SK-N-SH treated with all-trans-retinoic acid at 6 μM for 48 hours (cell line): ENCODE measurements at regions not wholly inside any gene's neighbourhood (a gene's known extent, or its start where the extent isn't known, plus 50 kb on each side); places are given as distances from the start of the nearest gene placed in this dataset.

Source experiments
- ATAC-seq: fragments of 200-7000 bp; cut with Tn5 transposase; 3 replicates; pipeline ENCODE4 v1.9.1; 2020; ENCODE audit warnings: mild to moderate bottlenecking, moderate library complexity
- ARNTL ChIP-seq: fragments of 450-650 bp; formaldehyde crosslinking; IDR thresholded peaks from 2 replicates; pipeline ENCODE4 v1.5.0; 2020; ENCODE audit warnings: low read depth, mild to moderate bottlenecking, moderate library complexity, borderline replicate concordance
- BACH2 ChIP-seq: fragments of 250-450 bp; sonication (Bioruptor Pico); IDR thresholded peaks from 2 replicates; pipeline ENCODE4 v1.9.0; 2021; ENCODE audit warnings: mild to moderate bottlenecking, borderline replicate concordance
- ESRRG ChIP-seq: fragments of 250-450 bp; sonication (Bioruptor Pico); IDR thresholded peaks from 2 replicates; pipeline ENCODE4 v1.6.1; 2021; ENCODE audit warnings: mild to moderate bottlenecking
- GLIS3 ChIP-seq: fragments of 250-450 bp; sonication (Bioruptor Pico); IDR thresholded peaks from 2 replicates; pipeline ENCODE4 v1.5.0; 2020; ENCODE audit warnings: mild to moderate bottlenecking, moderate library complexity
- ISL1 ChIP-seq: fragments of 250-450 bp; sonication (Bioruptor Pico); IDR thresholded peaks from 2 replicates; pipeline ENCODE4 v2.1.2; 2022; ENCODE audit warnings: mild to moderate bottlenecking, moderate library complexity
- PATZ1 ChIP-seq: fragments of 250-450 bp; sonication (Bioruptor Pico); IDR thresholded peaks from 2 replicates; pipeline ENCODE4 v1.8.0; 2020; ENCODE audit warnings: mild to moderate bottlenecking, moderate library complexity, borderline replicate concordance
- RARB ChIP-seq: fragments of 250-450 bp; sonication (Bioruptor Pico); IDR thresholded peaks from 2 replicates; pipeline ENCODE4 v1.8.0; 2021; ENCODE audit warnings: mild to moderate bottlenecking, moderate library complexity
- SNAI2 ChIP-seq: fragments of 250-450 bp; sonication (Bioruptor Pico); IDR thresholded peaks from 2 replicates; pipeline ENCODE4 v1.5.0; 2020; ENCODE audit warnings: mild to moderate bottlenecking, moderate library complexity
- ZC3H10 ChIP-seq: fragments of 250-450 bp; sonication (Bioruptor Pico); IDR thresholded peaks from 2 replicates; pipeline ENCODE4 v1.5.1; 2021; ENCODE audit warnings: mild to moderate bottlenecking, moderate library complexity
- ZFP3 ChIP-seq: fragments of 250-450 bp; sonication (Bioruptor Pico); IDR thresholded peaks from 2 replicates; pipeline ENCODE4 v1.5.0; 2020; ENCODE audit warnings: mild to moderate bottlenecking, moderate library complexity
- ZFP30 ChIP-seq: fragments of 450-650 bp; formaldehyde crosslinking; IDR thresholded peaks from 2 replicates; pipeline ENCODE4 v1.5.0; 2022; ENCODE audit warnings: mild to moderate bottlenecking, moderate library complexity
- ZNF70 ChIP-seq: fragments of 450-650 bp; formaldehyde crosslinking; IDR thresholded peaks from 2 replicates; pipeline ENCODE4 v1.5.0; 2020; ENCODE audit warnings: mild to moderate bottlenecking, moderate library complexity
- ZNF8 ChIP-seq: fragments of 450-650 bp; formaldehyde crosslinking; IDR thresholded peaks from 2 replicates; pipeline ENCODE4 v1.5.0; 2020; ENCODE audit warnings: mild to moderate bottlenecking, moderate library complexity
- TF ChIP-seq, protein P1 (sequence below): fragments of 250-450 bp; sonication (Bioruptor Pico); IDR thresholded peaks from 2 replicates; pipeline ENCODE4 v1.8.0; 2021; ENCODE audit warnings: low read depth, mild to moderate bottlenecking, moderate library complexity, borderline replicate concordance
- TF ChIP-seq, protein P2 (sequence below): fragments of 250-450 bp; sonication (Bioruptor Pico); IDR thresholded peaks from 2 replicates; pipeline ENCODE4 v1.5.0; 2020; ENCODE audit warnings: mild to moderate bottlenecking, moderate library complexity
- TF ChIP-seq, protein P3 (sequence below): fragments of 250-450 bp; sonication (Bioruptor Pico); IDR thresholded peaks from 2 replicates; pipeline ENCODE4 v1.5.1; 2021; ENCODE audit warnings: mild to moderate bottlenecking, moderate library complexity

DNA sequence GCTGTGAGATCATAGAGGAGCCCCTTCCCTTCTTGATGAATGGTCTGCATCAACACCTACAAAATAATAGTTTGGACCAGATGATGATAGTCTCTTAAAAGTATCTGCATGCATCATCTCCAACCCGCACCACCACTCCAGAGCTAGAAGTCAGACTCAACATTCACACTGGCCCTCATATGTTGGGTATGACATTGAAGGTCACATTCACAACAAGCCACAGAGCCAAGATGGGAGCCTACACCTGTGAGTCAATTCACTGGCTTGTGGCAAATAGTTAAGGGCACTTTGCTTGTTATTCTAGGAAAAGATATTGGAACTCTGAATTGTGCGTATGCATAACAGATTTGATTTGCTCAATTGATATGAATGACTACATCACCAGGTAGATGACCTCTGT is 1197.9 kb downstream of the VRK1 start:
- ATAC-seq = no peak
- TF ChIP-seq ESRRG (CRISPR knock-in tag) = no peak
- TF ChIP-seq, protein P1, sequence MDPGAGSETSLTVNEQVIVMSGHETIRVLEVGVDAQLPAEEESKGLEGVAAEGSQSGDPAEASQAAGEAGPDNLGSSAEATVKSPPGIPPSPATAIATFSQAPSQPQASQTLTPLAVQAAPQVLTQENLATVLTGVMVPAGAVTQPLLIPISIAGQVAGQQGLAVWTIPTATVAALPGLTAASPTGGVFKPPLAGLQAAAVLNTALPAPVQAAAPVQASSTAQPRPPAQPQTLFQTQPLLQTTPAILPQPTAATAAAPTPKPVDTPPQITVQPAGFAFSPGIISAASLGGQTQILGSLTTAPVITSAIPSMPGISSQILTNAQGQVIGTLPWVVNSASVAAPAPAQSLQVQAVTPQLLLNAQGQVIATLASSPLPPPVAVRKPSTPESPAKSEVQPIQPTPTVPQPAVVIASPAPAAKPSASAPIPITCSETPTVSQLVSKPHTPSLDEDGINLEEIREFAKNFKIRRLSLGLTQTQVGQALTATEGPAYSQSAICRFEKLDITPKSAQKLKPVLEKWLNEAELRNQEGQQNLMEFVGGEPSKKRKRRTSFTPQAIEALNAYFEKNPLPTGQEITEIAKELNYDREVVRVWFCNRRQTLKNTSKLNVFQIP = no peak
- TF ChIP-seq, protein P2, sequence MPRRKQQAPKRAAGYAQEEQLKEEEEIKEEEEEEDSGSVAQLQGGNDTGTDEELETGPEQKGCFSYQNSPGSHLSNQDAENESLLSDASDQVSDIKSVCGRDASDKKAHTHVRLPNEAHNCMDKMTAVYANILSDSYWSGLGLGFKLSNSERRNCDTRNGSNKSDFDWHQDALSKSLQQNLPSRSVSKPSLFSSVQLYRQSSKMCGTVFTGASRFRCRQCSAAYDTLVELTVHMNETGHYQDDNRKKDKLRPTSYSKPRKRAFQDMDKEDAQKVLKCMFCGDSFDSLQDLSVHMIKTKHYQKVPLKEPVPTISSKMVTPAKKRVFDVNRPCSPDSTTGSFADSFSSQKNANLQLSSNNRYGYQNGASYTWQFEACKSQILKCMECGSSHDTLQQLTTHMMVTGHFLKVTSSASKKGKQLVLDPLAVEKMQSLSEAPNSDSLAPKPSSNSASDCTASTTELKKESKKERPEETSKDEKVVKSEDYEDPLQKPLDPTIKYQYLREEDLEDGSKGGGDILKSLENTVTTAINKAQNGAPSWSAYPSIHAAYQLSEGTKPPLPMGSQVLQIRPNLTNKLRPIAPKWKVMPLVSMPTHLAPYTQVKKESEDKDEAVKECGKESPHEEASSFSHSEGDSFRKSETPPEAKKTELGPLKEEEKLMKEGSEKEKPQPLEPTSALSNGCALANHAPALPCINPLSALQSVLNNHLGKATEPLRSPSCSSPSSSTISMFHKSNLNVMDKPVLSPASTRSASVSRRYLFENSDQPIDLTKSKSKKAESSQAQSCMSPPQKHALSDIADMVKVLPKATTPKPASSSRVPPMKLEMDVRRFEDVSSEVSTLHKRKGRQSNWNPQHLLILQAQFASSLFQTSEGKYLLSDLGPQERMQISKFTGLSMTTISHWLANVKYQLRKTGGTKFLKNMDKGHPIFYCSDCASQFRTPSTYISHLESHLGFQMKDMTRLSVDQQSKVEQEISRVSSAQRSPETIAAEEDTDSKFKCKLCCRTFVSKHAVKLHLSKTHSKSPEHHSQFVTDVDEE (CRISPR knock-in tag) = no peak
- TF ChIP-seq, all 23 proteins: peak for 0

DNA sequence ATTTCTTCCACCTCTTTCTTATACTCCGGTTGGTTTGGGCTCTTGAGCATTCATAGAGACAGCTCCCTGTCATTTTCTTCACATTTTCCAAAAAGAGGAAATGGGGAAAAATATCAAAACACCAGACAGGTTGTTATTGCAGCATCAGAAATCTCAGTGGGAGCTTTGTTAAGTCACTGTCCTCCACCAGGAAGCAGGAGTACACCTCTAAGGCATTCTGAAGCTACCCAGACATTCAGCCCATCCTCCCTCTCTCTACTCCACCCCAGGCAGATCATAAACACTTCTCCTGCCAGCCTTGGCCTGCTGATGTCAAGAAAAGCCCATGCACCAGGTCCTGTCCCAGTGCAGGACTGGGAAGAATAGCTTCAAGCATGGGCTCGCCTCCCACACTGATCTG is 1198.3 kb downstream of the VRK1 start:
- ATAC-seq = no peak
- no peak for TF ChIP-seq ZFP3 (CRISPR knock-in tag)
- TF ChIP-seq BACH2 (CRISPR knock-in tag) = no peak
- no peak for TF ChIP-seq ZC3H10 (CRISPR knock-in tag)
- no peak for TF ChIP-seq ARNTL (CRISPR knock-in tag)
- no peak for TF ChIP-seq PATZ1 (CRISPR knock-in tag)
- TF ChIP-seq SNAI2 = no peak
- TF ChIP-seq GLIS3 (CRISPR knock-in tag) = no peak
- TF ChIP-seq, protein P3, sequence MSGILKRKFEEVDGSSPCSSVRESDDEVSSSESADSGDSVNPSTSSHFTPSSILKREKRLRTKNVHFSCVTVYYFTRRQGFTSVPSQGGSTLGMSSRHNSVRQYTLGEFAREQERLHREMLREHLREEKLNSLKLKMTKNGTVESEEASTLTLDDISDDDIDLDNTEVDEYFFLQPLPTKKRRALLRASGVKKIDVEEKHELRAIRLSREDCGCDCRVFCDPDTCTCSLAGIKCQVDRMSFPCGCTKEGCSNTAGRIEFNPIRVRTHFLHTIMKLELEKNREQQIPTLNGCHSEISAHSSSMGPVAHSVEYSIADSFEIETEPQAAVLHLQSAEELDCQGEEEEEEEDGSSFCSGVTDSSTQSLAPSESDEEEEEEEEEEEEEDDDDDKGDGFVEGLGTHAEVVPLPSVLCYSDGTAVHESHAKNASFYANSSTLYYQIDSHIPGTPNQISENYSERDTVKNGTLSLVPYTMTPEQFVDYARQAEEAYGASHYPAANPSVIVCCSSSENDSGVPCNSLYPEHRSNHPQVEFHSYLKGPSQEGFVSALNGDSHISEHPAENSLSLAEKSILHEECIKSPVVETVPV (CRISPR knock-in tag) = no peak
- TF ChIP-seq, protein P2 (CRISPR knock-in tag) = no peak
- no peak for TF ChIP-seq ZNF8 (CRISPR knock-in tag)
- no peak for TF ChIP-seq ZFP30 (CRISPR knock-in tag)
- TF ChIP-seq RARB (CRISPR knock-in tag) = no peak
- no peak for TF ChIP-seq ESRRG (CRISPR knock-in tag)
- TF ChIP-seq, all 23 proteins: peak for 0

DNA sequence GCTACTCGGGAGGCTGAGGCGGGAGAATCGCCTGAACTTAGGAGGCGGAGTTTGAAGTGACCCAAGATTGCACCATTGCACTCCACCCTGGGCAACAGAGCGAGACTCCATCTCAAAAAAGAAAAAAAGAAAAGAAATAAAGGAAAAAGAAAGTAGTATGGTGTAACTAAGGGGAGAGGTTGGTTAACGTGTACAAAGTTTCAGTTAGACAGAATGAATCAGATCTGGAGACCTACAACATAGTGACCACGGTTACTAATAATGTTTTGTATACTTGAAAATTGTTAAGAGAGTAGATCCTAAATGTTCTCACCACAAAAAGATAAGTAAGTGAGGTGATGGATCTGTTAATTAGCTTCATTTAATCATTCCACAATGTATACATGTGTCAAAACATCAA is 1208.8 kb downstream of the VRK1 start:
- TF ChIP-seq, protein P2 (CRISPR knock-in tag) = no peak
- TF ChIP-seq, protein P3 (CRISPR knock-in tag) = no peak
- no peak for TF ChIP-seq ZNF70 (CRISPR knock-in tag)
- no peak for TF ChIP-seq ISL1 (CRISPR knock-in tag)
- ATAC-seq = no peak
